ENCODE measurements at regions not wholly inside any gene's neighbourhood (a gene's known extent, or its start where the extent isn't known, plus 50 kb on each side); places are given as distances from the start of the nearest gene placed in this dataset.

DNA sequence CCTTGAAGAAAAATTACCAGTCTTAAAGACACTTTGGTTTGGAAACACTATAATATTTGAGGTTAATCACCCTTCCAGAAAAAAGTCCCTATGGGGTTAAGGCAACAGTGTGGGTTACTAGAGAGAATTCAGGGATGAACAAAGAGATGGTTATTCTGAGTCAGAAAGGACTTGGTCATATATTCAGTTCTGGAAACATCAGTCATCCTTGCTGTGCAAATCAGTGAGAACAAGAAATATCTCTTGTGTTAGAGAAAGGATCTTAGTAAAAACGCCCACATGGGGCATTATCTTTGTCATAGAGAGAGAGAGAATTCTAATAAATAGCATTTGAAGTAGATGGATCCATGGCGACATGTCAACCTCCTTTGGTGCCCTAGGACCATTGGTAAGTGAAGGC is 59.4 kb upstream of the E2F7 start:
- intact Hi-C loops (cut with DNase I): no loop called here
- DNase-seq: no peak
- ATAC-seq: no peak

DNA sequence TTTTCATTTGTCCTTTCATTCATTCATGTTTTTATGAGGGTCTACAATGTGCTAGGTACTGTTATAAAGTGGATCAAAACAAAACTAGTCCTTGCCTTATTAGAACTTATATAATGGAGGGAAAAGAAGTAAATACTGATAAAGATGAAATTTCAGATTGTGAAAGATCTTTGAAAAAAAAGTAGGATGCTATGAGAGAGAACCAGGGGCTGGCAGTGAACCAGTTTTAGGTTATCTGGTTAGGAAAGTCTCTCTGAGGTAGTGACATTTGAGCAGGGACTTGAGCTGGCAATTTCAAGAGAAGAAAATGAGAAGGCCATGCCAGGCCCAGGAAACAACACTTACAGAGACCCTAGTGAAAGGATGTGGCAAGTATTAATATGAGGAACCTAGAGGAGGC is 57.3 kb upstream of the E2F7 start:
- DNase-seq (no peak), ATAC-seq (no peak)
- intact Hi-C loops (cut with DNase I): no loop called here

DNA sequence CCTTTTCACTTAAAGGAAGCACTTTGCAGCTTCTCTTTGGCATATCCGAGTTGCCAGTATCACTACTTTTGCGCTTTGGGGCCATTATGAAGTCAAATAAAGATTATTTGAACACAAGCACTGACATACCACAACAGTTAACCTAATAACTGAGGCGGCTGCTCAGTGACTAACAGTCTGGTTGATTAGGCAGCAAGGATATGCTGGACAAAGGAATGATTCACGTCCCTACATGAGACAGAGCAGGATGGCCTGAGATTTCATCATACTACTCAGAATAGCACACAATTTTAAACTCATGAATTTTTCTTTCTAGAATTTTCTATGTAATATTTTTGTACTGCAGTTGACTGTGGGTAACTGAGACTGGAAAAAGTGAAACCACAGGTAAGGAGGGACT is 56.9 kb upstream of the E2F7 start:
- peak in 1 of 2 donors; percentile 97 for ATAC-seq
- peak; percentile 16 for DNase-seq
- intact Hi-C loops (cut with DNase I): no loop called here

DNA sequence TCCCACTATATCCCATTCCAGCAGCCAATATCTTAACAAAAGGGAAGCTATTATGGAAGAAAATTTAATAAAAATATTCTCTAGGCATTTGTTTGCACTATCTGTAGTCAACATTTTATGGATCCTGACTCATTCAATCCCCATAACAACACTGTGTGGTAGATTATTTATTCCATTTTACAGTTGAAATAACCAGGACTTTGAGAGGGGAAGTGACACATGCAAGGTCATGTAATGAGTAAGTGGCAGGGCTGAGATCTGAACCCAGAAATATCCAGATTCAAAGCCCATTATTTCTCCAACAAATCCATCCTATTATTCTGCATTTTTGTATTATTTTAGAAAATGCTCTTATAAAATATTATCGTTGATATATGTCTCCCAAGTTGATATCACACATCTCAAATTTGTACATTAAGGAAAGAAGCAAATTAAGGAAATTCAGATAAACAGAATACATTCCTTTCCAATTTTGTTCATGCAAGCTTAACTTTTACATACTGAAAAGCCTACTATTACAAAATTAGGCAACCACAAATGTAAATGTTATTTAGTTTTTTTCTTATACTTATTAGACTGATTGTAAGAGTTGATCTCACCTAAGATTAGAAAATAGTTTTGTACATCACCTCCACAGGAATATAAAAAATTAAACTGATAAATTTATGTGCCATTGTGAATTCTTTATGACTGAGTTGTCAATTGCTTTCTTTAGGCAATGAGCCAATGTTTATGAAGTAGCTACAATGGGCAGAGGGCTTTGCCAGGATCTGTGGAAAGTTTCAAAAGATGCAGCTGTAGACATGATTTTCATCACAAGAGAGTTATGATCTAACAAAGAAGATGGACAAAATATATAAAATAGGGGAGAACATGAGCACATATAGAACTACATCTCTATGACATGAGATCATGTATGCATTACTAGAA is 55.1 kb upstream of the E2F7 start:
- no peak for DNase-seq
- intact Hi-C loops (cut with DNase I): no loop called here
- no peak for ATAC-seq

DNA sequence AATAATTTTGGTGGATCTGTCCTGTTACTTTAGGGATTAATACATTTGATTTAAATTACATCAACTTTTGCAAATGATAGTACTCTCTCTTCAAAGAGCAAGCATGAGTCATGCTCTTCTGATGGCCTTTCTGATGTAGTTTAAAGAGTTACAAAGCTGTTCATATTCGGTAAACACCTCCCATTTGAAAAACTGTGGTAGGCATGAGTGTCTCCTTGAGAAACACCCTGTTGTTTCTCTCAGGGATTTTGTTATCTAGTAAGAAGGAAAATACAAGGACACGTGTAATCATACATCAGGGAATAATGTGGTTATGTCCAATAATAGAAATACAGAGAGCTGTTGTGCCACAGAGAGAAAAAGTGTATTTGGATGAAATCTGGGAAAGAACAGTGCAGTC is 53.3 kb upstream of the E2F7 start:
- intact Hi-C loops (cut with DNase I): no loop called here
- ATAC-seq (no peak), DNase-seq (no peak)

DNA sequence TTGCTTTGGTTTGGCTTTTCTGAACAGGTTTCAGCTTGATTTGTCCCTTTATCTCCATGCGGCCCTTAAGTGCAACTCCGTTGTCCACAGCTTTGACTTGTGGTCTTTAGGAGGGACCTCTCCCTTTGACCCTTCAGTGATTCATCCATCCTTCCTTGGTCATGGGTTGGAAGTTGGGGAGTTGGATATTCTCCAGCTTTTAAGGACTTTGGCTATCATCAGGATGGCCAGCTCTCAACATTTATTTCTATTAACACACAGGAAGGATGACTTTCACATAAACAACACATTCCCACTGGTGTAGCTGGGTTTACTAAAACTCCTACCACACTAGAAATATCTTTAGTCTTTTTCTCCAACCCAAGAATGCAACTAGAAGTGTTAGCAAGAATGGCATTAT is 50.9 kb upstream of the E2F7 start:
- intact Hi-C loops (cut with DNase I): no loop called here
- ATAC-seq (no peak), DNase-seq (no peak)

DNA sequence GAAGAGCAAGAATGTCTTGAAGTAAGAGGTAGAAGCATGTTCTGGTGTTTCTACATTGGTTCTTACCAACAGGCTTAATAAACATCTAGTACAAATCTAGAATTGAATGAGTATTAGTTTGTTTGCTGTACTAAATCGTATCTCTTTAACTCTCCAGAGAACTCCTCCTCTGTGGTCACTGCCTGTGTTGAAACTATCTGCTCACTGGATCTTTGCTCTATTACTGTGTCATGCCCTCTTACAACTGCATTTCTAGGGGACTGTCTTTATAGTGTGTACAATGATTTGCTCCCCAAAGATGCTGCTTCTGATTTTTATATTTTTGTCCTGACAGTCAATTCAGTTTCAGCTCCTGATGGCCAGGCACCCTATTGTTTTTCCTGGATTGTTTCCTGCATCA is 50.1 kb upstream of the E2F7 start:
- no peak for DNase-seq
- intact Hi-C loops (cut with DNase I): no loop called here
- ATAC-seq: no peak

Data from left cardiac atrium (tissue), 4 donors.